HG02885 (cell line): ENCODE measurements at regions not wholly inside any gene's neighbourhood (a gene's known extent, or its start where the extent isn't known, plus 50 kb on each side); places are given as distances from the start of the nearest gene placed in this dataset.

ENCODE experiments used
- ATAC-seq: cut with Tn5 transposase; IDR thresholded peaks from one replicate; pipeline ENCODE4 v1.9.1; 2021; ENCODE audit warnings: mild to moderate bottlenecking; ENCODE audit not compliant: unreplicated experiment, poor library complexity

GRCh38 chr20:24789877-24790276 lies 159.2 kb upstream of the CST7 start:
- no peak for ATAC-seq

GRCh38 chr20:24790746-24791283 lies 158.3 kb upstream of the CST7 start:
- ATAC-seq = no peak

- ATAC-seq = no peak
These were observed 157.1 kb upstream of the CST7 start for GRCh38 chr20:24791953-24792352.

- ATAC-seq = no peak
These were observed 156.2 kb upstream of the CST7 start for GRCh38 chr20:24792641-24793495.

- ATAC-seq = no peak
These were observed 153.6 kb upstream of the CST7 start for GRCh38 chr20:24795436-24795835.

- no peak for ATAC-seq
These were observed 152.8 kb upstream of the CST7 start for GRCh38 chr20:24796236-24796635.

- no peak for ATAC-seq
These were observed 152.0 kb upstream of the CST7 start for GRCh38 chr20:24797113-24797512.

GRCh38 chr20:24797745-24798655 lies 151.1 kb upstream of the CST7 start:
- ATAC-seq = no peak

GRCh38 chr20:24798930-24799705 lies 150.0 kb upstream of the CST7 start:
- no peak for ATAC-seq

- no peak for ATAC-seq
These were observed 149.0 kb upstream of the CST7 start for GRCh38 chr20:24799971-24800580.

- ATAC-seq = no peak
These were observed 146.7 kb upstream of the CST7 start for GRCh38 chr20:24802286-24802820.

- no peak for ATAC-seq
These were observed 144.4 kb upstream of the CST7 start for GRCh38 chr20:24804481-24805206.

- ATAC-seq = no peak
These were observed 143.4 kb upstream of the CST7 start for GRCh38 chr20:24805456-24806238.

GRCh38 chr20:24806705-24807676 lies 142.1 kb upstream of the CST7 start:
- ATAC-seq = no peak

GRCh38 chr20:24808616-24809015 lies 140.5 kb upstream of the CST7 start:
- no peak for ATAC-seq

- ATAC-seq = no peak
These were observed 139.5 kb upstream of the CST7 start for GRCh38 chr20:24809606-24810005.
